ENCODE measurements at regions not wholly inside any gene's neighbourhood (a gene's known extent, or its start where the extent isn't known, plus 50 kb on each side); places are given as distances from the start of the nearest gene placed in this dataset.

GRCh38 chr22:49247194-49247924 is 580.3 kb downstream of the BRD1 start:
- TF ChIP-seq CTCF (IDR thresholded peaks at IDR 0.05; ENCODE audit: low read depth, low read length, missing control alignments): no peak
- no peak for DNase-seq (ENCODE audit: low read depth)
- no peak overlapping the region for H3K4me3 ChIP-seq (ENCODE audit: low read depth, low read length)
- in situ Hi-C loops (cut with HindIII; ENCODE audit: low sequenced_read_pairs): no loop called here

- H3K4me3 ChIP-seq (ENCODE audit: low read depth, low read length): no peak overlapping the region
- DNase-seq (ENCODE audit: low read depth): no peak
- in situ Hi-C loops (cut with HindIII; ENCODE audit: low sequenced_read_pairs): no loop called here
- TF ChIP-seq CTCF (IDR thresholded peaks at IDR 0.05; ENCODE audit: low read depth, low read length, missing control alignments): no peak
Measured at GRCh38 chr22:49244466-49245420, 582.9 kb downstream of the BRD1 start.

- in situ Hi-C loops (cut with HindIII; ENCODE audit: low sequenced_read_pairs): no loop called here
- no peak for TF ChIP-seq CTCF (IDR thresholded peaks at IDR 0.05; ENCODE audit: low read depth, low read length, missing control alignments)
Measured at GRCh38 chr22:49243965-49244364, 583.7 kb downstream of the BRD1 start.

GRCh38 chr22:49243335-49243734 is 584.3 kb downstream of the BRD1 start:
- no peak overlapping the region for H3K4me3 ChIP-seq (ENCODE audit: low read depth, low read length)
- in situ Hi-C loops (cut with HindIII; ENCODE audit: low sequenced_read_pairs): no loop called here
- DNase-seq (ENCODE audit: low read depth): no peak
- no peak for TF ChIP-seq CTCF (IDR thresholded peaks at IDR 0.05; ENCODE audit: low read depth, low read length, missing control alignments)

More at GRCh38 chr22:49243965-49244364, 583.7 kb downstream of the BRD1 start:
- DNase-seq (ENCODE audit: low read depth): no peak
- H3K4me3 ChIP-seq (ENCODE audit: low read depth, low read length): no peak overlapping the region

- no peak for TF ChIP-seq CTCF (IDR thresholded peaks at IDR 0.05; ENCODE audit: low read depth, low read length, missing control alignments)
- DNase-seq (ENCODE audit: low read depth): no peak
- in situ Hi-C loops (cut with HindIII; ENCODE audit: low sequenced_read_pairs): no loop called here
- H3K4me3 ChIP-seq (ENCODE audit: low read depth, low read length): no peak overlapping the region
Measured at GRCh38 chr22:49242480-49242879, 585.2 kb downstream of the BRD1 start.

- TF ChIP-seq CTCF (IDR thresholded peaks at IDR 0.05; ENCODE audit: low read depth, low read length, missing control alignments): no peak
- no peak overlapping the region for H3K4me3 ChIP-seq (ENCODE audit: low read depth, low read length)
- no peak for DNase-seq (ENCODE audit: low read depth)
- in situ Hi-C loops (cut with HindIII; ENCODE audit: low sequenced_read_pairs): no loop called here
Measured at GRCh38 chr22:49241174-49241851, 586.4 kb downstream of the BRD1 start.
